HepG2 (cell line): ENCODE measurements at regions not wholly inside any gene's neighbourhood (a gene's known extent, or its start where the extent isn't known, plus 50 kb on each side); places are given as distances from the start of the nearest gene placed in this dataset.

ENCODE experiments used
- ATAC-seq: fragments of 200-7000 bp; cut with Tn5 transposase; 3 replicates; pipeline ENCODE4 v1.9.1; 2020; ENCODE audit warnings: mild to moderate bottlenecking, moderate library complexity
- BruUV-seq: library from RNA; stranded (reverse); fragments of 400-500 nt; replicated peaks from 2 replicates; lab custom pipeline; 2021; lab: Mats Ljungman, UMichigan
- CTCF ChIA-PET: fragments of 300-600 bp; formaldehyde crosslinking; extraction: SDS; loops from one replicate; lab custom pipeline; 2021; ENCODE audit warnings: low total read pairs, inconsistent platforms, low intra/inter-chr PET ratio; lab: Yijun Ruan, JAX
- POLR2A ChIA-PET: fragments of 350-600 bp; sonication (Branson Sonifier 250); formaldehyde crosslinking; loops from one replicate; lab custom pipeline; 2020; ENCODE audit warnings: antibody characterized with exemption, inconsistent platforms; lab: Yijun Ruan, JAX
- DNase-seq: peaks from one replicate; pipeline ENCODE4 v3.0.0-alpha.2; 2015; ENCODE audit warnings: low spot score
- FAIRE-seq: peaks from 3 replicates; lab custom pipeline; 2011; peaks lifted over from hg19 to GRCh38; lab: Jason Lieb, UNC
- H2AFZ ChIP-seq: one replicate; pipeline ENCODE4 v1.6.1; 2011; ENCODE audit warnings: low read length, inconsistent platforms
- H3K27ac ChIP-seq: fragments of 300-600 bp; 3 replicates; pipeline ENCODE4 v1.8.0; 2011; ENCODE audit warnings: mixed run types, mild to moderate bottlenecking, mixed read lengths, low read length, inconsistent platforms; ENCODE audit not compliant: insufficient read depth; ENCODE audit errors: extremely low read length
- H3K27me3 ChIP-seq, 2 experiments: fragments of 200-600 bp in 1 of 2; 2 replicates in 1 of 2; 3 replicates in 1 of 2; pipeline versions ENCODE4 v1.6.0 to v1.8.0; 2011; ENCODE audit warnings: low read length in 2 of 2, mild to moderate bottlenecking in 2 of 2, moderate library complexity in 2 of 2, inconsistent platforms in 1 of 2; ENCODE audit not compliant: insufficient read depth in 2 of 2, control insufficient read depth in 1 of 2
- H3K36me3 ChIP-seq, 2 experiments: fragments of 200-600 bp in 1 of 2; replicated peaks in 1 of 2; 2 replicates in 1 of 2; 3 replicates in 1 of 2; pipeline versions ENCODE4 v1.5.1 to v1.8.0; 2011; ENCODE audit warnings: low read length in 2 of 2, inconsistent platforms in 1 of 2; ENCODE audit not compliant: insufficient read depth in 2 of 2, control insufficient read depth in 1 of 2
- H3K4me1 ChIP-seq: 2 replicates; pipeline ENCODE4 v1.5.1; 2012; ENCODE audit warnings: low read length, inconsistent platforms; ENCODE audit not compliant: insufficient read depth
- H3K4me2 ChIP-seq: 2 replicates; pipeline ENCODE4 v1.6.0; 2011; ENCODE audit warnings: low read depth, low read length, inconsistent platforms
- H3K4me3 ChIP-seq, 3 experiments: fragments of 200-600 bp in 1 of 3; sonication (generic), shearing (Covaris generic) in 1 of 3; replicated peaks in 1 of 3; 2 replicates each; pipeline ENCODE4 v1.5.1; 2011 to 2016; ENCODE audit warnings: low read length in 3 of 3, inconsistent platforms in 2 of 3, low read depth in 2 of 3, mild to moderate bottlenecking in 2 of 3, control low read depth in 1 of 3, mixed read lengths in 1 of 3; ENCODE audit not compliant: insufficient read depth in 1 of 3
- H3K79me2 ChIP-seq: one replicate; pipeline ENCODE4 v1.6.1; 2011; ENCODE audit warnings: low read length, inconsistent platforms; ENCODE audit not compliant: insufficient read depth
- H3K9ac ChIP-seq: 2 replicates; pipeline ENCODE4 v1.6.0; 2011; ENCODE audit warnings: mild to moderate bottlenecking, low read depth, low read length, inconsistent platforms; ENCODE audit not compliant: insufficient read depth
- H3K9me3 ChIP-seq: 2 replicates; pipeline ENCODE4 v1.5.1; 2012; ENCODE audit warnings: mild to moderate bottlenecking, low read length
- H4K20me1 ChIP-seq: 2 replicates; pipeline ENCODE4 v1.6.0; 2011; ENCODE audit warnings: inconsistent platforms, mild to moderate bottlenecking, low read length, moderate library complexity; ENCODE audit not compliant: insufficient read depth
- HOXD1 ChIP-seq: sonication (generic); formaldehyde crosslinking; IDR thresholded peaks from 2 replicates; pipeline ENCODE4 v1.5.0; 2020; ENCODE audit warnings: missing genetic modification reagents
- NCOA1 ChIP-seq: sonication (generic); formaldehyde crosslinking; IDR thresholded peaks from 2 replicates; pipeline ENCODE4 v1.9.0; 2021; ENCODE audit warnings: missing genetic modification reagents
- NR3C1 ChIP-seq: sonication (generic); formaldehyde crosslinking; IDR thresholded peaks from 2 replicates; pipeline ENCODE4 v1.4.0; 2020; ENCODE audit warnings: missing genetic modification reagents
- TCF12 ChIP-seq, 2 experiments: fragments of 450-650 bp in 1 of 2; sonication (generic) in 1 of 2; formaldehyde crosslinking in 1 of 2; IDR thresholded peaks; 2 replicates each; pipeline versions ENCODE4 v1.6.1 to v1.8.0; 2017 to 2022; ENCODE audit warnings: antibody characterized with exemption in 1 of 2, mild to moderate bottlenecking in 1 of 2, missing genetic modification reagents in 1 of 2, moderate library complexity in 1 of 2
- ZC3H13 ChIP-seq: sonication (generic); formaldehyde crosslinking; IDR thresholded peaks from 2 replicates; pipeline ENCODE4 v1.8.1; 2023; ENCODE audit warnings: mild to moderate bottlenecking, missing genetic modification reagents, moderate library complexity
- ZNF44 ChIP-seq: sonication (generic); formaldehyde crosslinking; IDR thresholded peaks from 2 replicates; pipeline ENCODE4 v1.5.1; 2020; ENCODE audit warnings: mild to moderate bottlenecking, missing genetic modification reagents
- ZNF629 ChIP-seq: sonication (generic); formaldehyde crosslinking; conservative IDR thresholded peaks from 2 replicates; pipeline ENCODE4 v1.5.0; 2020; ENCODE audit warnings: missing genetic modification reagents
- ZNF75D ChIP-seq: sonication (generic); formaldehyde crosslinking; IDR thresholded peaks from 2 replicates; pipeline ENCODE4 v1.8.1; 2023; ENCODE audit warnings: missing genetic modification reagents, mild to moderate bottlenecking, borderline replicate concordance
- ZNF775 ChIP-seq: sonication (generic); formaldehyde crosslinking; IDR thresholded peaks from 2 replicates; pipeline ENCODE4 v1.4.0; 2020; ENCODE audit warnings: missing genetic modification reagents, mild to moderate bottlenecking, moderate library complexity, borderline replicate concordance
- WGBS: methylation state at CpG from one replicate; pipeline ENCODE4 v1.1.6; 2017; ENCODE audit warnings: low lambda C conversion rate; 5-methylcytosine and 5-hydroxymethylcytosine counted together
- in situ Hi-C: cut with HindIII; loops from 2 replicates; pipeline ENCODE4 v1.10.0; 2017; ENCODE audit warnings: low pct_unique_long_range_greater_than_20kb; ENCODE audit not compliant: extremely low pct_ligation_motif_present
- intact Hi-C: fragments of 100-400 bp; cut with micrococcal nuclease; formaldehyde crosslinking; loops from one replicate; pipeline ENCODE4 v1.10.0; 2022; ENCODE audit not compliant: unreplicated experiment
- TF ChIP-seq, protein P1 (sequence below): sonication (generic); formaldehyde crosslinking; IDR thresholded peaks from 2 replicates; pipeline ENCODE4 v1.4.0; 2020; ENCODE audit warnings: missing genetic modification reagents
- TF ChIP-seq, protein P2 (sequence below): sonication (generic); formaldehyde crosslinking; IDR thresholded peaks from 2 replicates; pipeline ENCODE4 v1.8.1; 2023; ENCODE audit warnings: mild to moderate bottlenecking, missing genetic modification reagents
- TF ChIP-seq, protein P3 (sequence below): sonication (generic); formaldehyde crosslinking; IDR thresholded peaks from 2 replicates; pipeline ENCODE4 v1.4.0; 2020; ENCODE audit warnings: mild to moderate bottlenecking, missing genetic modification reagents

DNA sequence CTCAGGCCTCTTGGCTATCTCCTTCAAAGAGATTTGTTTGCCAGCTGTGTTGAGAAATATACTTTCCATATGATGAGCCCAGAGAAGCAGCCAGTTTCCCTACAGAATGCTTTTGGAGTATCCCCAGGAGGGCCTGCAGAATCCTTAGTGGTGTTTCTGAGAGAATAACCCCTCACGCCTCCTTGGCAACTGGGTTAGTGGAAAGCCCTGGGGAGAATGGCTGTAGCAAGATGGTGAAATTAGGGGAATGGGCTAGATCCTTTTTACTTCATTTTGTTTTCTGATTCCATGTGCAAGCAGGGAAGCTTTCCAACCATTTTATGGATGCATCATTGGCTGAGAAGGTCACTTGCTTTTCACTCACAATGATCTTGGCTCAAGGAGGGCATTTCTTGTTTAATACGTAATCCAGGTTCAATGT lies 364.6 kb downstream of the DMRT2 start:
- 47% methylated on average over 2 of the region's 2 CpGs for WGBS
- intact Hi-C loops (no loop called here), in situ Hi-C loops (no loop called here)
- ChIA-PET POLR2A (no interaction called here), CTCF (no interaction called here)
- no TSS peak for BruUV-seq
- Histone ChIP-seq H3K79me2 (no peaks in the 10 kb centered on the region), H3K27me3 (no peaks in the 10 kb centered on the region), H3K4me2 (no peak overlapping the region), H3K4me1 (no peaks in the 10 kb centered on the region), H3K36me3 (no peaks in the 10 kb centered on the region), H4K20me1 (no peaks in the 10 kb centered on the region), H3K9me3 (no peaks in the 10 kb centered on the region), H2AFZ (no peak overlapping the region), H3K4me3 (no peak overlapping the region), H3K9ac (no peak overlapping the region), H3K27ac (no peak overlapping the region)
- no peak for ATAC-seq
- DNase-seq, result no peak
- TF ChIP-seq NCOA1 (CRISPR knock-in tag) (no peak), HOXD1 (CRISPR knock-in tag) (no peak), NR3C1 (no peak)
- TF ChIP-seq, protein P1, sequence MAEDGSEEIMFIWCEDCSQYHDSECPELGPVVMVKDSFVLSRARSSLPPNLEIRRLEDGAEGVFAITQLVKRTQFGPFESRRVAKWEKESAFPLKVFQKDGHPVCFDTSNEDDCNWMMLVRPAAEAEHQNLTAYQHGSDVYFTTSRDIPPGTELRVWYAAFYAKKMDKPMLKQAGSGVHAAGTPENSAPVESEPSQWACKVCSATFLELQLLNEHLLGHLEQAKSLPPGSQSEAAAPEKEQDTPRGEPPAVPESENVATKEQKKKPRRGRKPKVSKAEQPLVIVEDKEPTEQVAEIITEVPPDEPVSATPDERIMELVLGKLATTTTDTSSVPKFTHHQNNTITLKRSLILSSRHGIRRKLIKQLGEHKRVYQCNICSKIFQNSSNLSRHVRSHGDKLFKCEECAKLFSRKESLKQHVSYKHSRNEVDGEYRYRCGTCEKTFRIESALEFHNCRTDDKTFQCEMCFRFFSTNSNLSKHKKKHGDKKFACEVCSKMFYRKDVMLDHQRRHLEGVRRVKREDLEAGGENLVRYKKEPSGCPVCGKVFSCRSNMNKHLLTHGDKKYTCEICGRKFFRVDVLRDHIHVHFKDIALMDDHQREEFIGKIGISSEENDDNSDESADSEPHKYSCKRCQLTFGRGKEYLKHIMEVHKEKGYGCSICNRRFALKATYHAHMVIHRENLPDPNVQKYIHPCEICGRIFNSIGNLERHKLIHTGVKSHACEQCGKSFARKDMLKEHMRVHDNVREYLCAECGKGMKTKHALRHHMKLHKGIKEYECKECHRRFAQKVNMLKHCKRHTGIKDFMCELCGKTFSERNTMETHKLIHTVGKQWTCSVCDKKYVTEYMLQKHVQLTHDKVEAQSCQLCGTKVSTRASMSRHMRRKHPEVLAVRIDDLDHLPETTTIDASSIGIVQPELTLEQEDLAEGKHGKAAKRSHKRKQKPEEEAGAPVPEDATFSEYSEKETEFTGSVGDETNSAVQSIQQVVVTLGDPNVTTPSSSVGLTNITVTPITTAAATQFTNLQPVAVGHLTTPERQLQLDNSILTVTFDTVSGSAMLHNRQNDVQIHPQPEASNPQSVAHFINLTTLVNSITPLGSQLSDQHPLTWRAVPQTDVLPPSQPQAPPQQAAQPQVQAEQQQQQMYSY (CRISPR knock-in tag), result no peak
- no peak for FAIRE-seq

DNA sequence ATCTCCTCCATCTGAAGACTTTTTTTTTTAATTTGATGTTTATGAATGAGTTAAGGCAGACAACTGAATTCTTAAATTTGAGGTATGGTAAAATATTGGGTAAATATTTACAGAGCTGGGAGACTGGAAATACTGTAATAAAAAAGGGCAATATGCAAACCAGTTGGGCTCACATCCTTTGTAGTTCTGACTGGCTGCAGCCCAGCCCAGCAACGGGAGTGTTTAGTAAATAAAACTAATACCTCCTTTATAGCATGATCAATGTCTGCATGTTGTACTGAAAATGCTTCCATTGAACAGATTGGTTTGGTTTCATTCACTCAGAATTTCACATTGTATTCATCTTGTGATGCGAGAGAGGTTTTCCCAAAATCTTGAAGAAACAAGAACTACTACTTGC lies 365.0 kb downstream of the DMRT2 start:
- intact Hi-C loops, result no loop called here
- ATAC-seq, result no peak
- TF ChIP-seq ZNF775 (CRISPR knock-in tag) (no peak), ZNF44 (CRISPR knock-in tag) (no peak), TCF12 (IDR thresholded peaks at IDR 0.05) (no peak), TCF12 (CRISPR knock-in tag; IDR thresholded peaks at IDR 0.05) (no peak), ZNF629 (no peak), ZC3H13 (CRISPR knock-in tag) (no peak), ZNF75D (CRISPR knock-in tag) (no peak)
- TF ChIP-seq, protein P2, sequence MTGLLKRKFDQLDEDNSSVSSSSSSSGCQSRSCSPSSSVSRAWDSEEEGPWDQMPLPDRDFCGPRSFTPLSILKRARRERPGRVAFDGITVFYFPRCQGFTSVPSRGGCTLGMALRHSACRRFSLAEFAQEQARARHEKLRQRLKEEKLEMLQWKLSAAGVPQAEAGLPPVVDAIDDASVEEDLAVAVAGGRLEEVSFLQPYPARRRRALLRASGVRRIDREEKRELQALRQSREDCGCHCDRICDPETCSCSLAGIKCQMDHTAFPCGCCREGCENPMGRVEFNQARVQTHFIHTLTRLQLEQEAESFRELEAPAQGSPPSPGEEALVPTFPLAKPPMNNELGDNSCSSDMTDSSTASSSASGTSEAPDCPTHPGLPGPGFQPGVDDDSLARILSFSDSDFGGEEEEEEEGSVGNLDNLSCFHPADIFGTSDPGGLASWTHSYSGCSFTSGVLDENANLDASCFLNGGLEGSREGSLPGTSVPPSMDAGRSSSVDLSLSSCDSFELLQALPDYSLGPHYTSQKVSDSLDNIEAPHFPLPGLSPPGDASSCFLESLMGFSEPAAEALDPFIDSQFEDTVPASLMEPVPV (CRISPR knock-in tag), result no peak
- TF ChIP-seq, protein P3, sequence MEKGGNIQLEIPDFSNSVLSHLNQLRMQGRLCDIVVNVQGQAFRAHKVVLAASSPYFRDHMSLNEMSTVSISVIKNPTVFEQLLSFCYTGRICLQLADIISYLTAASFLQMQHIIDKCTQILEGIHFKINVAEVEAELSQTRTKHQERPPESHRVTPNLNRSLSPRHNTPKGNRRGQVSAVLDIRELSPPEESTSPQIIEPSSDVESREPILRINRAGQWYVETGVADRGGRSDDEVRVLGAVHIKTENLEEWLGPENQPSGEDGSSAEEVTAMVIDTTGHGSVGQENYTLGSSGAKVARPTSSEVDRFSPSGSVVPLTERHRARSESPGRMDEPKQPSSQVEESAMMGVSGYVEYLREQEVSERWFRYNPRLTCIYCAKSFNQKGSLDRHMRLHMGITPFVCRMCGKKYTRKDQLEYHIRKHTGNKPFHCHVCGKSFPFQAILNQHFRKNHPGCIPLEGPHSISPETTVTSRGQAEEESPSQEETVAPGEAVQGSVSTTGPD, result no peak

More for the DNA sequence above, 365.0 kb downstream of the DMRT2 start:
- Histone ChIP-seq H4K20me1 (no peaks in the 10 kb centered on the region), H3K9me3 (no peaks in the 10 kb centered on the region), H3K36me3 (no peaks in the 10 kb centered on the region), H3K4me1 (no peaks in the 10 kb centered on the region), H3K4me2 (no peak overlapping the region), H3K4me3 (no peak overlapping the region), H3K27ac (no peak overlapping the region), H2AFZ (no peak overlapping the region), H3K9ac (no peak overlapping the region), H3K27me3 (no peaks in the 10 kb centered on the region), H3K79me2 (no peaks in the 10 kb centered on the region)
- in situ Hi-C loops, result no loop called here
- POLR2A ChIA-PET, result no interaction called here
- DNase-seq (no peak), FAIRE-seq (no peak)
- CTCF ChIA-PET, result no interaction called here
- BruUV-seq, result no TSS peak
- 48% methylated on average over 2 of the region's 2 CpGs for WGBS
